ENCODE measurements at regions not wholly inside any gene's neighbourhood (a gene's known extent, or its start where the extent isn't known, plus 50 kb on each side); places are given as distances from the start of the nearest gene placed in this dataset.

DNA sequence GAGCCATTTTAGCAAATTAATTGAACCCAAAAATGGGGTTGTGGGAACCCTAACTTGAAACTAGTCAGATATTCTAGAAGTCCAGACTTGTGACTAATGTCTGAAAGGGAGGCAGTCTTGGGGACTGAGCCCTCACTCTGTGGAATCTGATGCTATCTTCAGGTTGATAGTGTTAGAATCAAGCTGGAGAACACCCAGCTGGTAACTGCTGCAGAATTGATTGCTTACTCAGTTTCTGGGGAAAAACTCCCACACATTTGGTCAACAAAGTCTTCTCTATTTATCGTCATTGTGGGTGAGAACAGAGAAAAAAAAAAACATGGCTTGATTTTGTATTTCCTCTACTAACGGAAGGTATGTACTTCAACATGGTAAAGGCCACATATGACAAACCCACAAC lies 1925.8 kb upstream of the CELF4 start:
- Histone ChIP-seq H3F3A (ENCODE audit: insufficient read depth, low read length) (no peaks in the 10 kb centered on the region), H3K9ac (ENCODE audit: low read length) (no peak overlapping the region), H3K27me3 (ENCODE audit: insufficient read depth, low read length) (no peaks in the 10 kb centered on the region), H3K9me3 (ENCODE audit: low read length) (no peaks in the 10 kb centered on the region), H3K36me3 (ENCODE audit: insufficient read depth, low read length) (no peaks in the 10 kb centered on the region), H4K20me1 (ENCODE audit: insufficient read depth, low read length) (no peaks in the 10 kb centered on the region), H2AFZ (ENCODE audit: low read length) (no peak overlapping the region), H3K4me2 (ENCODE audit: low read length) (no peak overlapping the region), H3K79me2 (ENCODE audit: insufficient read depth, low read length) (no peaks in the 10 kb centered on the region), H3K27ac (ENCODE audit: low read depth, low read length, poor library complexity, severe bottlenecking) (no peak overlapping the region), H3K4me1 (ENCODE audit: insufficient read depth, low read length, severe bottlenecking) (no peaks in the 10 kb centered on the region), H3K9me2 (ENCODE audit: low read depth, low read length) (no peaks in the 10 kb centered on the region), H3K4me3 (ENCODE audit: low read depth, low read length, poor library complexity, severe bottlenecking) (no peak overlapping the region)
- no peak for TF ChIP-seq EZH2 (IDR thresholded peaks at IDR 0.05; ENCODE audit: borderline replicate concordance, low read length)
- TF ChIP-seq, protein P1, sequence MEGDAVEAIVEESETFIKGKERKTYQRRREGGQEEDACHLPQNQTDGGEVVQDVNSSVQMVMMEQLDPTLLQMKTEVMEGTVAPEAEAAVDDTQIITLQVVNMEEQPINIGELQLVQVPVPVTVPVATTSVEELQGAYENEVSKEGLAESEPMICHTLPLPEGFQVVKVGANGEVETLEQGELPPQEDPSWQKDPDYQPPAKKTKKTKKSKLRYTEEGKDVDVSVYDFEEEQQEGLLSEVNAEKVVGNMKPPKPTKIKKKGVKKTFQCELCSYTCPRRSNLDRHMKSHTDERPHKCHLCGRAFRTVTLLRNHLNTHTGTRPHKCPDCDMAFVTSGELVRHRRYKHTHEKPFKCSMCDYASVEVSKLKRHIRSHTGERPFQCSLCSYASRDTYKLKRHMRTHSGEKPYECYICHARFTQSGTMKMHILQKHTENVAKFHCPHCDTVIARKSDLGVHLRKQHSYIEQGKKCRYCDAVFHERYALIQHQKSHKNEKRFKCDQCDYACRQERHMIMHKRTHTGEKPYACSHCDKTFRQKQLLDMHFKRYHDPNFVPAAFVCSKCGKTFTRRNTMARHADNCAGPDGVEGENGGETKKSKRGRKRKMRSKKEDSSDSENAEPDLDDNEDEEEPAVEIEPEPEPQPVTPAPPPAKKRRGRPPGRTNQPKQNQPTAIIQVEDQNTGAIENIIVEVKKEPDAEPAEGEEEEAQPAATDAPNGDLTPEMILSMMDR (IDR thresholded peaks at IDR 0.05; ENCODE audit: low read length): no peak

DNA sequence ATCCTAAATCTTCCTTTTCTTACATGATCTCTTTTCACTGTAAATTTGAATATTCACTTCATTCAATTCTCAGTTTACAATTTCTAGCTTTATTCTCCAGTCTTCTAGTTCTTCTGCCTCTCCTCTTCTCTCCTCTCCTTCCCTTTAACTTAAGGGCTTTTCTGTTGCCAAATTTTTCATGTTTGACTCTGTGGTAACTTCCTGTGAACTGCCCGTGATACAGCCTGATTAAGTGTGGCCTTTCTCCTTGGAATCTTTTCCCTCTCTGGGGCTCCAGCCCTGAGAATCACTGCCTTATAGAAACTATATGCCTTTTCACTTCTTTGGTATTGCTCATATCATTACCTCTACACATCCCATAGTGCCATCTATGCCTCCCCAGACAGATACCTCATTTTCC lies 1923.8 kb upstream of the CELF4 start:
- Histone ChIP-seq H3F3A (ENCODE audit: insufficient read depth, low read length) (no peaks in the 10 kb centered on the region), H3K36me3 (ENCODE audit: insufficient read depth, low read length) (no peaks in the 10 kb centered on the region), H3K4me3 (ENCODE audit: low read depth, low read length, poor library complexity, severe bottlenecking) (no peak overlapping the region), H3K27me3 (ENCODE audit: insufficient read depth, low read length) (no peaks in the 10 kb centered on the region), H3K9me3 (ENCODE audit: low read length) (no peaks in the 10 kb centered on the region), H3K9ac (ENCODE audit: low read length) (no peak overlapping the region), H2AFZ (ENCODE audit: low read length) (no peak overlapping the region), H3K79me2 (ENCODE audit: insufficient read depth, low read length) (no peaks in the 10 kb centered on the region), H3K27ac (ENCODE audit: low read depth, low read length, poor library complexity, severe bottlenecking) (no peak overlapping the region), H4K20me1 (ENCODE audit: insufficient read depth, low read length) (no peaks in the 10 kb centered on the region), H3K4me2 (ENCODE audit: low read length) (no peak overlapping the region), H3K9me2 (ENCODE audit: low read depth, low read length) (no peaks in the 10 kb centered on the region), H3K4me1 (ENCODE audit: insufficient read depth, low read length, severe bottlenecking) (no peaks in the 10 kb centered on the region)
- TF ChIP-seq, protein P1 (IDR thresholded peaks at IDR 0.05; ENCODE audit: low read length): no peak
- no peak for TF ChIP-seq EZH2 (IDR thresholded peaks at IDR 0.05; ENCODE audit: borderline replicate concordance, low read length)

DNA sequence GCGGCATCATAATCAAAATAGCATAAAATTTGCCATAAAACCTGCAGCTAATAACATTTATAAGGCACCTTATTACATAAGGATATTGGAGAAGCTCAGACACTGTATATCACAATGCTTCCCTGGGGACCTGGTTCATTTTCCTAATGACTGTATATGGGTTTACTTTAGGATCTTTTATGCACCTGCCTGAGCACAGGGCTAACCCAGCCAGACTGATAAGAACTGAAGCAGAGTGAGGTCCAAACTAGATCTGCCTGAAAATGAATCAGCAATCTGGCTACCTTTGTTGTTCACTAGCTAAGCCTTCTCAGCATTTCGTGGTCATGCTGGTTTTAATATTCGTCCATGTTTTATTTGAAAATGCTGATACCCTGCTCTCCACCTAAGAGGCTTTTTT lies 1922.3 kb upstream of the CELF4 start:
- no peaks in the 10 kb centered on the region for H3F3A ChIP-seq (ENCODE audit: insufficient read depth, low read length)
- H3K4me2 ChIP-seq (ENCODE audit: low read length): no peak overlapping the region
- H3K4me1 ChIP-seq (ENCODE audit: insufficient read depth, low read length, severe bottlenecking): no peaks in the 10 kb centered on the region
- TF ChIP-seq, protein P1 (IDR thresholded peaks at IDR 0.05; ENCODE audit: low read length): no peak
- TF ChIP-seq EZH2 (IDR thresholded peaks at IDR 0.05; ENCODE audit: borderline replicate concordance, low read length): no peak
- H4K20me1 ChIP-seq (ENCODE audit: insufficient read depth, low read length): no peaks in the 10 kb centered on the region
- H2AFZ ChIP-seq (ENCODE audit: low read length): no peak overlapping the region
- H3K9me3 ChIP-seq (ENCODE audit: low read length): no peaks in the 10 kb centered on the region
- H3K4me3 ChIP-seq (ENCODE audit: low read depth, low read length, poor library complexity, severe bottlenecking): no peak overlapping the region
- H3K79me2 ChIP-seq (ENCODE audit: insufficient read depth, low read length): no peaks in the 10 kb centered on the region
- no peaks in the 10 kb centered on the region for H3K9me2 ChIP-seq (ENCODE audit: low read depth, low read length)
- H3K36me3 ChIP-seq (ENCODE audit: insufficient read depth, low read length): no peaks in the 10 kb centered on the region
- no peak overlapping the region for H3K27ac ChIP-seq (ENCODE audit: low read depth, low read length, poor library complexity, severe bottlenecking)
- no peak overlapping the region for H3K9ac ChIP-seq (ENCODE audit: low read length)
- no peaks in the 10 kb centered on the region for H3K27me3 ChIP-seq (ENCODE audit: insufficient read depth, low read length)
